Vagina (tissue), 2 donors: ENCODE measurements at regions not wholly inside any gene's neighbourhood (a gene's known extent, or its start where the extent isn't known, plus 50 kb on each side); places are given as distances from the start of the nearest gene placed in this dataset.

Source experiments
- DNase-seq, 2 donors: peaks; one replicate each; pipeline ENCODE4 v3.0.0-alpha.2; 2017; ENCODE audit errors: extremely low spot score in 2 of 2
- H3K27ac ChIP-seq: fragments of 200-600 bp; sonication (generic); one replicate; pipeline ENCODE4 v1.5.1; 2019
- H3K27me3 ChIP-seq: fragments of 200-600 bp; sonication (generic); one replicate; pipeline ENCODE4 v1.5.1; 2019
- H3K36me3 ChIP-seq, 2 donors: fragments of 200-600 bp; sonication (generic); one replicate each; pipeline ENCODE4 v1.5.1; 2017 to 2019
- H3K4me1 ChIP-seq: fragments of 200-600 bp; sonication (generic); one replicate; pipeline ENCODE4 v1.5.1; 2019
- H3K4me3 ChIP-seq, 2 donors: fragments of 200-600 bp; sonication (generic); 1 replicate in 1 of 2; 2 replicates in 1 of 2; pipeline ENCODE4 v1.5.1; 2016 to 2019
- H3K9me3 ChIP-seq: fragments of 200-600 bp; sonication (generic); one replicate; pipeline ENCODE4 v1.5.1; 2019
- POLR2A ChIP-seq, 2 donors: fragments of 450-650 bp; IDR thresholded peaks; one replicate each; pipeline ENCODE4 v1.6.1; 2017; ENCODE audit warnings: antibody characterized with exemption in 2 of 2, mild to moderate bottlenecking in 2 of 2, moderate library complexity in 2 of 2
- POLR2AphosphoS5 ChIP-seq, 2 donors: sonication (generic); formaldehyde crosslinking; IDR thresholded peaks; one replicate each; pipeline ENCODE4 v1.9.0; 2017; ENCODE audit warnings: antibody characterized with exemption in 2 of 2, mild to moderate bottlenecking in 2 of 2, low read depth in 1 of 2; ENCODE audit not compliant: insufficient read depth in 1 of 2
- intact Hi-C: fragments of 100-400 bp; cut with DNase I; formaldehyde crosslinking; loops from one replicate; pipeline ENCODE4 v1.15.1; 2023
- TF ChIP-seq, protein P1 (sequence below), 3 experiments: fragments of 450-650 bp in 2 of 3; fragments of 200-600 bp in 1 of 3; sonication (generic) in 1 of 3; IDR thresholded peaks; one replicate each; pipeline ENCODE4 v1.5.1; 2017 to 2019; ENCODE audit warnings: antibody characterized with exemption in 3 of 3, mild to moderate bottlenecking in 2 of 3, moderate library complexity in 2 of 3

DNA sequence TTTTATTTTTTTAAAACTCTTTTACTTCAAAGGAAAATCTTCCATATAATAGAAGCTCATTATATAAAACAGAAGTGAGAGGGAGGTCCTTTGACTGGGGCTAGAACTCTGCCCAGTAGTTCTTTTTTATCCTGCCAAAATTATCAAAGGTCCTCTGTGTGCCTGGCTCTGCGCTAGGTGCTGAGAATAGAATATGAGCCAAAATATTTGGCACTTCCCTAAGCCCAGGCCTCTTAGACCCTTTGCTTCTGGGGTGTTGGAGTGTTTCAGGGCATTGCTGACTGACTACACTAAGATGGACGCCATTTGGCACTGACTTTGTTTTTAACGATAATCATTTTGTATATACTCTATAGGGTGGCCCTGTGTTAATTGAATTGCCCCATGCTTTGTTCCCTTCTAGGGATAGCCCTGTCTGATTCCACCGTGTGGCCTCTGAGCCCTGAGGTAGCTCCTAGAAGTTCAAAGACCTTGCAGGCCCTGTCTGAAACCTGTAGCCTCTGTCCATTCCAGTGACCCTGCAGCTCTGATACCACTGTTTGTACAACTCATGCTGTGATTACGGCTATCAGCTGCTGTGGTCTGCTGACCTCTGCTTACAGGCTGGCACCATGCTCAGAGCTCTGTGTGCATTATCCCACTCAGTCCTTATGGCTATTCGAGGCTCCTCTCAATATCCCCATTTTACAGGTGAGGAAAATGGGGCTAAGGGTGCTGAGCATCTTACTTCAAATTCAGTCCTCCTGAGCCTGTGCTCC is 84.3 kb upstream of the SHB start:
- H3K9me3 ChIP-seq: no peaks in the 10 kb centered on the region
- peak in 1 of 2 donors; percentile 18 for DNase-seq
- H3K4me3 ChIP-seq: no peak overlapping the region
- H3K4me1 ChIP-seq: no peaks in the 10 kb centered on the region
- no peak overlapping the region for H3K27ac ChIP-seq
- intact Hi-C loops: no loop called here
- no peak for TF ChIP-seq POLR2A (IDR thresholded peaks at IDR 0.05)
- H3K36me3 ChIP-seq: no peaks in the 10 kb centered on the region
- no peaks in the 10 kb centered on the region for H3K27me3 ChIP-seq

DNA sequence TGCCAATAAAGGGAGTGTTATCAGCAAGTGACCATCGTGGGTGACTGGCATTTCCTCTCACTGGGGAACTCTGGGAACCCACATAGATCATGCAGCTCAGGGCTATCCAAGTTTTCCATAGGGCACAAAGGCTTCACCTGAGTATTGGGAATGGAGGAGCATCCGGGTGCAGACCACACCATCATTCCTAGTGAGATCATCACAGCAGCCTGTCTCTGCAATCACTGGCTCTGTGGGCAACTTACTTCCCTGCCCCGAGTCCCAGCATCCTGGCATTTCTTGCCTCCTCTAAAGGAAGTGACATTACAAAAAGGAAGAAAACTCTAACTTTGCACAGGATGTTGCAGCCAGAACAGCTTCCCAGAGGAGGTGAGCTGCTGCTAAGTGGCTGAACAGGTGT is 80.6 kb upstream of the SHB start:
- Histone ChIP-seq H3K36me3 (no peaks in the 10 kb centered on the region), H3K4me3 (no peak overlapping the region), H3K27ac (no peak overlapping the region), H3K27me3 (no peaks in the 10 kb centered on the region), H3K9me3 (no peaks in the 10 kb centered on the region), H3K4me1 (no peaks in the 10 kb centered on the region)
- TF ChIP-seq, protein P1, sequence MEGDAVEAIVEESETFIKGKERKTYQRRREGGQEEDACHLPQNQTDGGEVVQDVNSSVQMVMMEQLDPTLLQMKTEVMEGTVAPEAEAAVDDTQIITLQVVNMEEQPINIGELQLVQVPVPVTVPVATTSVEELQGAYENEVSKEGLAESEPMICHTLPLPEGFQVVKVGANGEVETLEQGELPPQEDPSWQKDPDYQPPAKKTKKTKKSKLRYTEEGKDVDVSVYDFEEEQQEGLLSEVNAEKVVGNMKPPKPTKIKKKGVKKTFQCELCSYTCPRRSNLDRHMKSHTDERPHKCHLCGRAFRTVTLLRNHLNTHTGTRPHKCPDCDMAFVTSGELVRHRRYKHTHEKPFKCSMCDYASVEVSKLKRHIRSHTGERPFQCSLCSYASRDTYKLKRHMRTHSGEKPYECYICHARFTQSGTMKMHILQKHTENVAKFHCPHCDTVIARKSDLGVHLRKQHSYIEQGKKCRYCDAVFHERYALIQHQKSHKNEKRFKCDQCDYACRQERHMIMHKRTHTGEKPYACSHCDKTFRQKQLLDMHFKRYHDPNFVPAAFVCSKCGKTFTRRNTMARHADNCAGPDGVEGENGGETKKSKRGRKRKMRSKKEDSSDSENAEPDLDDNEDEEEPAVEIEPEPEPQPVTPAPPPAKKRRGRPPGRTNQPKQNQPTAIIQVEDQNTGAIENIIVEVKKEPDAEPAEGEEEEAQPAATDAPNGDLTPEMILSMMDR (IDR thresholded peaks at IDR 0.05): no peak
- TF ChIP-seq POLR2A (IDR thresholded peaks at IDR 0.05) (no peak), POLR2AphosphoS5 (IDR thresholded peaks at IDR 0.05; ENCODE audit: insufficient read depth in 1 of 2, low read depth in 1 of 2) (no peak)
- intact Hi-C loops: no loop called here
- DNase-seq: no peak

DNA sequence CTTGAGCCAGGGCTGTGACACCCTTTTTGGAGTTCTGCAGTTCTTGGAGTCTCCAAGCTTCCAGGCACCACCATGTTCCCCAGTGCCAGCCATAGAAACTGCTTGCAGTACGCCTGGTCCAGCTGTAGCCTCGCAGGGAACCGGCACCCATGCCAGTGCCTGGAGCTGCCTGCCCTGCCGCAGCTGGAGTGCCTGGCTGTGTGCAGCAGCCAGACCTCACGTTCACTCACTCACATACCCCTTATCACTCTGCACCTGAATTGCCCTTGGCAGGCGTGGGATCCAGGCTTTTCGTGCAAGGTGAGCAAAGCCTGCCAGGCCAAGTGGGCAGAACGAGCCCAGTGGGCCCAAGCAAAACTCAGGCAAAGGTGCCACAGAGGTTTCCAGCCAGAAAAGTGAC is 77.8 kb upstream of the SHB start:
- no peak overlapping the region for H3K4me3 ChIP-seq
- H3K27ac ChIP-seq: no peak overlapping the region
- no peak for DNase-seq
- H3K36me3 ChIP-seq: no peaks in the 10 kb centered on the region
- H3K4me1 ChIP-seq: no peaks in the 10 kb centered on the region
- TF ChIP-seq, protein P1 (IDR thresholded peaks at IDR 0.05): no peak
- TF ChIP-seq POLR2A (IDR thresholded peaks at IDR 0.05) (no peak), POLR2AphosphoS5 (IDR thresholded peaks at IDR 0.05; ENCODE audit: insufficient read depth in 1 of 2, low read depth in 1 of 2) (no peak)
- H3K9me3 ChIP-seq: no peaks in the 10 kb centered on the region
- H3K27me3 ChIP-seq: no peaks in the 10 kb centered on the region
- intact Hi-C loops: no loop called here

DNA sequence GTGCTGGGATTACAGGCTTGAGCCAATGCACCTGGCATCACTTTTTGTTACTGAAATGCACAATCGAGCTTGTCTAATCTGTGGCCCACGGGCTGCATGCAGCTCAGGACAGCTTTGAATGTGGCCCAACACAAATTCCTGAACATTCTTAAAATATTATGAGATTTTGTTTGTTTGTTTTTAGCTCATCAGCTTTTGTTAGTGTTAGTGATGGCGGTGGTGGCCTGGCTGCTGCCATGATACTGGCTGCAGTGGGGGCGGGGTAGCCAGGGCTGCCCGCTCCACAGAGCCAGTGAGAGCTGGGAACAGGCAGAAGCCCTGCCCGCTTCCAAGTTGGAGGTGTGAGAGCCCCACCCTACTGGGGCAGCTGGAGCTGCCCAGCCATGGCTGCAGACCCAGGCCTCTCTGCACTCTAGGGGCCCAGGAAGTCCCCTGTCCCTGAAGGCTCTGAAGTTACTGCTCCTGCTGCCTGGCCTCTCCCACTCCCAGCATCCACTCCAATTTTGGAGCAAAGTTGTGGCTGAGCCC is 76.6 kb upstream of the SHB start:
- TF ChIP-seq POLR2AphosphoS5 (IDR thresholded peaks at IDR 0.05; ENCODE audit: insufficient read depth in 1 of 2, low read depth in 1 of 2) (no peak), POLR2A (IDR thresholded peaks at IDR 0.05) (no peak)
- TF ChIP-seq, protein P1 (IDR thresholded peaks at IDR 0.05): no peak
- Histone ChIP-seq H3K27ac (no peak overlapping the region), H3K36me3 (no peaks in the 10 kb centered on the region), H3K9me3 (no peaks in the 10 kb centered on the region), H3K27me3 (no peaks in the 10 kb centered on the region), H3K4me1 (peaks cover 6% of the 10 kb centered on the region), H3K4me3 (no peak overlapping the region)
- intact Hi-C loops: no loop called here
- no peak for DNase-seq

DNA sequence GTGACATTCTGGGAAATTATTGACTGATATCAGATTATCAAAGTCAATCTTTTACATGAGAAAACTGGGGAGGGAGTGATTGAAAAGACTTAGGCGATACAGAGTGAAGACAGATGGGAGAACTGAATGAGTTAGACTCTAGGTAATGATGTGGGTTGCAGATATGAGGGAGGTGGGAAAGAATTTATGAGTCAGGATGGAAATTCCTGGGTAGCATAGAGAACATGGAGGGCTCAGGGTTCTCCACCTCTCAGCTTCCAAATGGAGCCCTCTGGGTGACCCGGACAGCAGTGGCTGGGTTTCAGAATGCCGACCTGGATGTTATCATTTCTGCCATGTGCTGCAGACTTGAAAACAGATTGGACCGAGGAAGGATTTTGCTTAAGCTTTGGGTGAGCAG is 75.4 kb upstream of the SHB start:
- no peak for DNase-seq
- Histone ChIP-seq H3K9me3 (no peaks in the 10 kb centered on the region), H3K4me1 (peaks cover 6% of the 10 kb centered on the region), H3K27me3 (no peaks in the 10 kb centered on the region), H3K4me3 (no peak overlapping the region), H3K27ac (no peak overlapping the region), H3K36me3 (no peaks in the 10 kb centered on the region)
- TF ChIP-seq, protein P1 (IDR thresholded peaks at IDR 0.05): no peak
- TF ChIP-seq POLR2AphosphoS5 (IDR thresholded peaks at IDR 0.05; ENCODE audit: insufficient read depth in 1 of 2, low read depth in 1 of 2): no peak
- no peak for TF ChIP-seq POLR2A (IDR thresholded peaks at IDR 0.05)
- intact Hi-C loops: no loop called here
